HG03103 (cell line): ENCODE measurements at regions not wholly inside any gene's neighbourhood (a gene's known extent, or its start where the extent isn't known, plus 50 kb on each side); places are given as distances from the start of the nearest gene placed in this dataset.

Experiments
- ATAC-seq: cut with Tn5 transposase; IDR thresholded peaks from one replicate; pipeline ENCODE4 v1.9.1; 2021; ENCODE audit warnings: low read depth; ENCODE audit not compliant: unreplicated experiment

DNA sequence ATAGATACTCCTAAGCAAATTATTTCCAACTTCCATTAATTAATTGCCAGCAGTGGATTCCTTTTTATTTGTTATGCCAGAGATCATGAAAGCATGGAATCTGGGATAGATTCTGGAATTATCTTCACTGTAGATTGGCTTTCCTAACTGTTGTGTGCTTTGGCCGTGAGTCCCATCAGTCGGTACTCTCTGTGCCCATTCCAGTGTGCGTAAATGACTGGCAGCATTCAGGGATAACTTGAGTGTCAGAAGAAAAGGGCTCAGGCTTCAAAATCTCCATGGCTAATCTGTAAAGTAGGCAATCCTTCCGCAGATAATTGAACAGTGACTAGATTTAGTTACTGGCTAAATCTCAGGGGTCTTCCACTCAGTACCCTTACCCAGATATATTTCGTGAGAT is 76.8 kb upstream of the TMEM164 start:
- ATAC-seq, result no peak

DNA sequence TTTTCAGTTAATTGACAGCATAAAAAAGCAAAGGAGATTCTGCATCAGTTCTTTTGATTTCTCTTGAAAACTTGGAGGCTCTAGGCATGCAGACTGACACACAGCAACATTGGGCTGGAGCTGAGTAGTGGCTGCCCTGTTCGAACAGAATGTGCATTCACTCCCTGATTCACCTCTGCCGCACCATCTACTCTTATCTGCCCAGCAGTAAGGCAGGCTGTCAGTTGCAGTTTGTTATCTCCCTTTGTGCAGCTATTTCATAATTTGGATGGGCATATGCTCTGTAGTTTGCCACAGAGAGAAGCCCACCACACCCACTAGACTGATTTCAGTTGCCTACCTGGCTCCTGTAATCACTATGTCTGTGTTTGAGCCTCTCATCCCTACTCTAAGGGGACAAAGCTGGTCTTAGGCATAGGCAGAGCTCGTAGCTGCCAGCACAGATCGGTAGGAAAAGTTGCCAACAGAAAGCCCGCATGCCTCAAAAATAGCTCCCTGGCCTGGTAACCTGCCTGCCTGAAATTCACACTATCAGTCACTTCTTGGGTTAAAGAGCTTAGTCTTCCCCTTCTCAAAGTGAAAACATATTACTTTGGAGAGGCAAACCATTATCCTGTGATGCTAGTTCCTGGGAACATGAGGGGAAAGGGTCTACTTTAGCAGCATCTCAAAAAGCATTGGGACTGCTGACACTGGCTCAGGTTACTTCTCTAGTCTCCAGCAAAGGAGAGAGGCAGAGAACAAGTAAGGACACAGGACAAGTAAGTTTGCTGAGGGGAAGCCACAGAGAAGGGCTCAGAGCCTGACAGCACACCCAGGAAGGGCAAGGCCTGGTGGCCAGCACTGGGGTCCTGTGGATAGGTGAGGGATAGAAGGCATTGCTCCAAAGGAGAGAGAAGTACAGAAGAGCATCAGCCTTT is 75.9 kb upstream of the TMEM164 start:
- no peak for ATAC-seq

DNA sequence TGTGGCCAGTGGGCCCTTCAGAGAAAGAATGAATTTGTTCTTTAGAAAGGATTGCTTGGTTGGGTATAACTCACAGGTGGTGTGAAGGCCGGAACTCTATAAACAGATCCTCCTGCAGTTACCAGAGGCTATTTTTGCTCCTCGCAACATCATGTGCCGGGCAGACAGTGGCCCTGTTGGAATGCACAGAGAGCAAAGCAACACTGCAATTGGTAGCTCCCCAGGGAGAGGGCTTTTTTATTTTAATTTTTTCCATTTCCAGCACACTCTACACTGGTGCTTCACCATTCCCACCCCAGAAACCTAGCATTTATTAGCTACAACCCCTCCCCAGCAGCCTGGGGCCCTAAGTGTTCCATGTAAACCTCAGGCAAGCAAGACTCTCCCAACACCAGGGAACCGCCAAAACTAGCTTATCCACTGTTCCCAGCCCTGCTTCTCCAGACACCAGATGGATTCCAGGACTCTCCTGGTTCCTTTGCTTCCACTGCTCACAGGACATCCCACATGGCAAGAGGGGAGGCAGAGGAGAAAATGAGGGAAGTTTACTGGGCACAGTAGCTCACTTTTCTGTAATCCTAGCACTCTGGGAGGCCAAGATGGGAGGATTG is 75.1 kb upstream of the TMEM164 start:
- no peak for ATAC-seq

DNA sequence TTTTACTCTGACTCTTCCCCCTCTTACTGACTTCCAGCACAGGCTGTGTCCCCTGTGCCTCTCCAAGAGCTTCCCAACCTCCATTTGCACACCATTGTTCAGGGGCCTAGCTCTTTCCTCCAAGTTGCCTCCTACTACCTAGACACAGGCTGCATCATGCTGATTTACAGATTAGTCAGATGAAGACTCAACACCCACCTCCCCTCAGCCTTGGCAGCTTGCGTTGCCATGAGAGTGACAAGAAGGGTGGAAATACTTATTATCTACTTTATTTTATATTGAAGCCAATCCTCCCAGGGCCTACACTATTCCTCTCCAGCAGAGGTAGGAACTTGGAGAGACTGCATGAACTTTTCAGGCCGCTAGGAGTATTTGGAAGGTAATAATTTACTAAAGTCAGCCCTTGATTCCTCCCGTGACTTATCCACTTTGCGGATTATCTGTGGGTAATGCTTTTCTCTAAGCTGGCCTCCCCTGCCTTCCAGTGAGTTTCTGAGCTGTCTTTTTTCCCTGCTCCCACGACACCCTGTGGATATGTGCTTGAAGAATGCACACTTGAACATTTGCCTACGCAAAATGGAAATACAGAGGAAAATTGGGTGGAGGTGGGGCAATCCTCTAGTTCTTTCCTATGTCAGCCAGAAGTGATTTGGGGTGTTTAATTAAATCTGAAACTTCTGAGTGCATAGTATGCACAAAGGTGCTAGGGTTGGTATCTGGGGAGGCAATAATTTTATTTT is 74.1 kb upstream of the TMEM164 start:
- ATAC-seq, result no peak

DNA sequence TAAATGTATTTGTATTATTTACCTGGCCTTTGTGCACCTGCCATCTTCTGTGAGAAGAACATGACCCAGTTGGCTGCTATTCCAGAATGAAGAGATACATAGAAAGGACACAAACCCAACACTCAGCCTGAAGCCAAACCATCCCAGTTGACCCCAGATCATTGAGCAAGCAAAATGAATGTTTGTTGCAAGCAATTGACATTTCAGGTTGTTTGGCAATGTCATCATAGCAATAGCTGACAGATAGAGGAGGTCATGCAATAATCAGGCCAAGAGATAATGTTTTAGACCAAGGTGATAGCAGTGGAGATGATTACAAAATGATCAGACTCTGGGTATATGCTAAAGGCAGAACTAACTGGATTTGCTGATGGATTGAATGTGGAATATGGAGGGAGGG is 71.2 kb upstream of the TMEM164 start:
- no peak for ATAC-seq

DNA sequence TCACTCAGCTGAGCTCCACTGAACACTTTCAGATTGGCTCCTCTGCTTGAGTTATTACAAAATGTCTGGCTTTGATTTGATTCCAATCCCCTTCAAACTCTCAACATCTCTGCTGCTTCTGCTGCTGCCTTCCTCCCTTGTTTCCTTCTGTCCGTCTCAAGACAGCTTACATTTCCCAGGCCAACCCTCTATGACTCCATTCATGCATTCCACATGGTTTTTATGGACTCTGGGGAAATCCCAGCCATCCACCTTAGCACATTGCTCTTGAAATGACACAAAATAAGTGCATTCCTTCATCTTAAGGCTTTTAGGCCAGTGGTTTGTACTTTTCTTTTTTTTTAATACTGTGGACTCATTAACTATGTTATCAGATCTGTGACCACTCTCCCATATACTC is 68.5 kb upstream of the TMEM164 start:
- no peak for ATAC-seq

DNA sequence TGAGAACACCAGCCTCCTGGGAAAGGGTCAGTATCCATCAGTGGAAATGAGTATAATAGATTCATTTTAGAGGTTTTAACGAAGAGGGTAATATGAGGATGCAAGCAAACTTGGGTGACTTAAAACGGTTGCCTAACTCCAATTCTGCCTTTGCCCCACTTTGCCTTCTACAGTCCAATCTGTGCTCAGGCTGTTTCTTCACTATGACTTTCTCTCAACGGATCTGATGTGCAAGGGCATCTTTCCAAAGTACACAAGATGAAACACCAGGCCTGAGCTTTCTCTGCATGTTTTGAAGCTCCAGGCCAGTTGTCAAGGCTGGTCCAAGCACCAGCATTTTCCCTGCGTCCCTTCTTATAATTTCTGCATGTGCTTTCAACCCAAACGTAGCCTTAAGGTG is 68.0 kb upstream of the TMEM164 start:
- no peak for ATAC-seq

DNA sequence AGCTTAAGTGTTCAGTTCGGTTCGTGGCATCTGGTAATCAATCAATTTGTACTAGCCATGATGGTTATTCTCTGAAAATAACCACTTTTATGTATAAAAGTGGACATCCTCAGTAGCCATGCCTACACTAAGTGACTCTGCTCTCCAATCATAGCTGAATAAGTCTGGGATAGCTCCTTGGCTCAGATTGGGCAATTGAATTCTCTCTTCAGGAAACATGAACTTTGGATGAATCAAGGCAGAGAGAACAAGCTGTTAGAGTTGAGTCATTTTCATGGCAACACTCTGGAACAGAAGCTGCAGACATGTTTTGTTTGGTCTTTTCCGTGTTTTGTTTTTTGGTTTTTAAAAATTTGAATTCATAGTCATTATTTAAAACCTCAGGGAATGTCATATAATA is 66.8 kb upstream of the TMEM164 start:
- no peak for ATAC-seq

DNA sequence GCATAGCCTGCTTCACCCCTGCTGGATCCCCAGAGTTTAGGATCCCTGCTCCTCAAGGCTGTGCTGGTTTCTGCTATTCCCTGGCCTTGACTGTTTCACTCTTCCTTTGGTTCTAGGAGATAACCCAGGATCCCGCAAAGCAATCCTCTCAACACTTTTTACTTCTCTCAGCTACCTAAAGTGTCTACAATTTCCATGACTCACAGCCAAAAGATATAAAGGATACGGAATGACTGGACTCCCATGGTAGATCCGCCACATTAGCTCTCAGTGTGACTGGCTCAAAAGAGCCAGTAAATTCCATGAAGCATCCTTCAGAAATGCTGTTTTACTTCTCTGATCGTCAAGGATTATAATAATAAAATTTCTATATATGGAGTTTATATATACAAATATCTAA is 66.3 kb upstream of the TMEM164 start:
- ATAC-seq, result no peak

DNA sequence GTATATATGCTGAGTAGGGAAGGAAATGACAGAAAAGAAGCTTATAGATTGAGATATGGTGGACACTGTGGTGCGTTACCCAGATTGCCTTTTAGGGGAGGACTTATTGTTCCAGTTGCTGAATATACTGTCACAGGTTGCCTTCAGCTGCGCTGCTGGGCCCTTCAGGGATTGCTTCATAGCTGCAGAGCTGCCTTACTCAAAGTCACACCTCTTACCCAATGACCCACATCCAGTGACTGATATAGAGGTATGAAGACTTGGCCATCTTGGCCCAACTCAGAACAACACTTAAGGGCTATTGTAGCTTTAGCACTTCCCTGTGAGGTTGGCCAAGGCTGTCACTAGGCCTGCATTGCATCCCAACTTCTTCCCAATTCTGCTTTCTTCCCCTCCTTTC is 63.4 kb upstream of the TMEM164 start:
- no peak for ATAC-seq

DNA sequence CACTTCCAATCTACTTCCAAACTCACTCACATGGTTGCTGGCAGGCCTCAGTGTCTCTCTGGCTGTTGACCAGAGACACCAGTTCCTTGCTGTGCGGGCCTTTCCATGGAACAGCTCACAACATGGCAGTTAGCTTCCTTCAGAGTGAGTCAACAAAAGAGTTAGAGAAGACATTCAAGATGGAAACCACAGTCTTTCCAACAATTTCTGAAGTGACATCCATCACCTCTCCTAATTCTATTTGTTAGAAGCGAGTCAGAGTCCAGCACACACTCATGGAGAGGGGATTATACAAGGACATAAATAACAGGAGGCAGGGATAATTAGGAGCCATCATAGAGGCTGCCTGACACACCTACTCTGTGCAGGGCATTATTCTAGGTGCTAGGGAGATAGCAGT is 62.5 kb upstream of the TMEM164 start:
- no peak for ATAC-seq

DNA sequence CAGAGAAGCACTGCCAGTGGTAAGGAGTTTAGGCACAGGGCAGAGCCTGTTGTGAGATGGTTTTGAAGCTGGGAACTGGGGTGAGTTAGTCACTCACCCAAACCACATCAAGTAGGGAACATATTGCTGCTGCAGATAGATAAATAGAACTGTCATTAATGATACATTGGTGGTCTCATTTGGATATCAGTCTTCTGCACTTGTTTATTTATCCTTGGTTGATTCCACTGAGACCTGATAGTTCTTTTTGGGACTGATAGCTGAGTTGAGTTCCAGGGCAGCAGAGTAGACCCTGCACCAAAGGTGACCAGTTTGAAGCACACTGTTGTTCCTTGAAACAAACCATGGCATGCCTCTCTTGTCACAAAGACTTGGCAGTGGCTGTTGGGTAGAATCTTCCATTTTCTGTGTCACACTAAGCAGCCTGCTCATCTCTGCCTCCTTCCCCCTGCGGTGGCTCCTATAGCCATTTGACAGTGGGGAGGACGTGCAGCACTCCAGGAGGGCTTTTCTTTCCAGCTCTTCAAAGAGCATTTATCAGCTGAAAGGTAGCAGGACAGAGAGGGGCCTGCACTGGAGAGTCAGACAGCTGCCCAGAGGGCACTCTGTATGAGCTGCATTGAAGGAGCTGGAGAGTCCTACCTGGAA is 59.7 kb upstream of the TMEM164 start:
- ATAC-seq, result no peak

DNA sequence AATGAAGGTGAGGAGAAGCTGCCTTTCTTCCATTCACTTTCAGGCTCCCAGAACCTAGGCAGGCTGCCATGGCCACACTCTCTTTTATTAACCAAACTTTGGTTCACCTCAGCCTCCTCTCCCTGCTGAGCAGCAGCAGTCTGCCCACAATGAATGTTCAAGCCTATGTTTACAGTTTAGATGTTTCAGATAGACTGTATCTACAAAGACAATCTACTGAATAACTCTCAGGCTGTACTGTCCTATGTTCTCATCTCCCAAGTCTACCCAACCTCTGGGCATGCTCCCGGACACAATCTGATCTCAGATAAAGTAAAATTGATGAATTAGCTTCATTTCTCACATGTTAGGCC is 59.2 kb upstream of the TMEM164 start:
- no peak for ATAC-seq

DNA sequence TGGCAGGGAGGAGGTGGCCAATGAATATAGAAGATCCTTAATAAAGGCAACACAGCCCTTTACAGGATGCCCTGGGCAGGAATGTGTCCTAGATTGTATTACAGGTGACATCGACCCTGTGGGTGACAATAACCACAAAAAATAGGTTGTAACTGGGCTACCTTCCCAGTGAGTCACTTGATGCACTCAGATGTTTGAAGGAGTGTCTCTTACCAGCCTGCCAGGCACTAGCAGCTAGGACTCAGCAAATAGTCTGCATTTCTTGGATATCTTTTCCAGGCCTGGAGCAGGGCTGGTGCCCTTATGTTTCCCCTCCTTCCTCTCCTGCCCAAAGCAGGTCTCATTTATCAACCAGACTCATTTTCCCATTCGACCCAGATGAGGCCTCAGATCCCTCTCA is 50.9 kb upstream of the TMEM164 start:
- no peak for ATAC-seq

DNA sequence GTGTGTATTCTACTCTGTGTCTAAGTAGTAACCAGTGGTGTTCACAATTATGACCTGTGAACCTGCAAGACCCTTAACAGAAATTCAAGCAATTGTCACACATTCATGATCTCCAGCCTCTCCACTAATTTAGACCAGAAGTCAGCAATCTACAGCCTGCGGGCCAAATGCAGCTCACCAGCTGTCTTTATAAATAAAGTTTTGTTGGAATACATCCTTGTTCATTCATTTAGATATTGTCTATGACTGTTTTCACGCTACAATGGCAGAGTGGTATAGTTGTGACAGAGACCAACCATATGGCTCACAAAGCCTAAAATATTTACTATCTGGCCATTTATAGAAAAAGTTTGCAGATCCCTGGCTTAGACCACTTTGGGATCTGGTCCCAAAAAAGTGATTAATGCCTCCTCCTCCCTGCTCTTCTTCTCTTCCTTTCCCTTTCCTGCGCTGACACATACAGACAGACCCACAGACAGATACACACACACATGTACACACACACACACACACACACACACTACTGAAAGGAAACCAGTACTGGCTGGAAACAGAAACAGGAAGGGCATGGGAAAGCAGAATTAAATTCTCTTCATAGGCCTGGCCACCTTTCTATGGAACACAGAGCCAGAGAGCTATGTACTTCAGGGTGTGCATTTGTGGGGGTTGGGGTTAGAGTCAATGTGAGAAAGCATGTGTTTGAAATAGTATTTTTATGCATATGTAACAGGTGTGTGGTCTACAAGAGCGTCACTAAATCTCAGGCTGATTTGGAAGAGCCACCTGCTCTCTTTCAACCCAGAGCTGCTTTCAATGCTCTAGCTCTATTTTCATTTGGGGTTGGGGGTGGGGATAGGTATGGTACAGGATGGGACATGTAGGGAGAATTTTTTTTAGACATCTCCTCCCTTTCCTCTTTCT is 49.7 kb upstream of the TMEM164 start:
- ATAC-seq, result peak; percentile 66
